Spleen (tissue), 11 donors: ENCODE measurements at regions not wholly inside any gene's neighbourhood (a gene's known extent, or its start where the extent isn't known, plus 50 kb on each side); places are given as distances from the start of the nearest gene placed in this dataset.

Source experiments
- DNase-seq: peaks from one replicate; pipeline ENCODE4 v3.0.0-alpha.2; 2020
- H3K27ac ChIP-seq, 8 donors: fragments of 200-600 bp; sonication (generic) in 7 of 8; 1 replicate in 4 of 8; 2 replicates in 4 of 8; pipeline versions ENCODE4 v1.5.0 to v1.8.0; 2016 to 2021; ENCODE audit warnings: inconsistent platforms in 4 of 8, mild to moderate bottlenecking in 4 of 8, moderate library complexity in 1 of 8
- H3K27me3 ChIP-seq, 7 donors: fragments of 200-600 bp; sonication (generic) in 6 of 7; replicated peaks in 1 of 7; 1 replicate in 4 of 7; 2 replicates in 3 of 7; pipeline versions ENCODE4 v1.5.0 to v1.8.0; 2016 to 2021; ENCODE audit warnings: inconsistent platforms in 3 of 7, mild to moderate bottlenecking in 1 of 7
- H3K36me3 ChIP-seq, 6 donors: fragments of 200-600 bp; sonication (generic) in 5 of 6; 1 replicate in 4 of 6; 2 replicates in 2 of 6; pipeline versions ENCODE4 v1.5.0 to v1.8.0; 2016 to 2021; ENCODE audit warnings: inconsistent platforms in 2 of 6
- H3K4me1 ChIP-seq, 6 donors: fragments of 200-600 bp; sonication (generic) in 5 of 6; 1 replicate in 3 of 6; 2 replicates in 3 of 6; pipeline versions ENCODE4 v1.5.0 to v1.8.0; 2016 to 2021; ENCODE audit warnings: inconsistent platforms in 3 of 6
- H3K4me3 ChIP-seq, 8 donors: fragments of 200-600 bp; sonication (generic) in 7 of 8; 1 replicate in 4 of 8; 2 replicates in 4 of 8; pipeline versions ENCODE4 v1.5.0 to v1.8.0; 2016 to 2021; ENCODE audit warnings: inconsistent platforms in 4 of 8, mild to moderate bottlenecking in 4 of 8, moderate library complexity in 2 of 8
- H3K9me3 ChIP-seq, 8 donors: fragments of 200-600 bp; sonication (generic) in 7 of 8; 1 replicate in 4 of 8; 2 replicates in 4 of 8; pipeline versions ENCODE4 v1.5.0 to v1.8.0; 2016 to 2021; ENCODE audit warnings: inconsistent platforms in 4 of 8
- POLR2A ChIP-seq, 3 donors: fragments of 450-650 bp; IDR thresholded peaks; one replicate each; pipeline ENCODE4 v1.5.1; 2017; ENCODE audit warnings: antibody characterized with exemption in 3 of 3, mild to moderate bottlenecking in 1 of 3
- POLR2AphosphoS5 ChIP-seq, 3 donors: sonication (generic); formaldehyde crosslinking; IDR thresholded peaks; one replicate each; pipeline ENCODE4 v1.5.1; 2017; ENCODE audit warnings: antibody characterized with exemption in 3 of 3
- WGBS, 5 donors: extraction: QIAGEN DNeasy Blood & Tissue Kit in 3 of 5; methylation state at CpG; one replicate each; pipeline versions ENCODE4 v1.1.5 to v1.1.7; 2013 to 2018; 5-methylcytosine and 5-hydroxymethylcytosine counted together
- intact Hi-C: fragments of 100-400 bp; cut with DNase I; formaldehyde crosslinking; loops from one replicate; pipeline ENCODE4 v1.15.0; 2023; ENCODE audit warnings: low total_unique reads
- TF ChIP-seq, protein P1 (sequence below), 11 experiments: fragments of 200-600 bp in 7 of 11; fragments of 450-650 bp in 4 of 11; sonication (generic) in 4 of 11; IDR thresholded peaks in 8 of 11; conservative IDR thresholded peaks in 3 of 11; 1 replicate in 7 of 11; 2 replicates in 4 of 11; pipeline versions ENCODE4 v1.4.0 to v1.8.0; 2016 to 2021; ENCODE audit warnings: antibody characterized with exemption in 11 of 11, inconsistent platforms in 4 of 11, mild to moderate bottlenecking in 1 of 11
- donor health status: healthy with polysubstance abuse.
- donor health status: DM: no; HTN: no; CAD: no; lungs with moderate emphysema.
- donor health status: DM: no; HTN: no; CAD: no.
- donor health status: Bipolar disorder and iron deficiency.
- donor health status: healthy.
- donor health status: DM: no; HTN: no; CAD: no.
- donor health status: DM: yes; HTN: yes; CAD: no.

DNA sequence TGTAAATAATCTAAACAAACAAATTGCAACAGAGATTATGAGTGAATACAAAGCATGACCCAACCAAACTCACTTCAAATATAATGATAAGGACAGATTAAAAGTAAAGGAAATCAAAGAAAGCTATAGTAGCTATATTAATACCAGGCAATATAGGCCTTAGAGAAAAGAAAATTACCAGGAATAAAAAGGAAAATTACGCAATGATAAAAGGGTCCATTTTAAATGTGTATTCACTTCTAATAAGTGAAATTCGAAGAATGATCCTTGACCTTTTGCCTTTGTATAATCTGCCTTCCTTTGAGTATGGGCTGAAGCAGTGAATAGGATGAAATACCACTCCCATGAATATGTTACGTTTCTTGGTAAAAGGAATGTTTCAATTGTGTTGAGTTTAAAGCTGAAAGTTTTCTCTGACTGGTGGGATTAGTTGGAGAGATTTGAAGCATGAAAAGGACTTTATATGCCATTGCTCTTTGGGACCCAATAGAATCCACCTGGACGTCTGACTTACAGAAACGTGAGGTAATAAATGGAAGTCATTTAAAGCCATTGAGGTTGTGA, 91.9 kb upstream of the HMGCLL1 start:
- H3K27me3 ChIP-seq: no peaks in the 10 kb centered on the region
- 71 to 79% (median 76%) methylated on average over 5 of the region's 5 CpGs for WGBS, 5 donors
- intact Hi-C loops: no loop called here

DNA sequence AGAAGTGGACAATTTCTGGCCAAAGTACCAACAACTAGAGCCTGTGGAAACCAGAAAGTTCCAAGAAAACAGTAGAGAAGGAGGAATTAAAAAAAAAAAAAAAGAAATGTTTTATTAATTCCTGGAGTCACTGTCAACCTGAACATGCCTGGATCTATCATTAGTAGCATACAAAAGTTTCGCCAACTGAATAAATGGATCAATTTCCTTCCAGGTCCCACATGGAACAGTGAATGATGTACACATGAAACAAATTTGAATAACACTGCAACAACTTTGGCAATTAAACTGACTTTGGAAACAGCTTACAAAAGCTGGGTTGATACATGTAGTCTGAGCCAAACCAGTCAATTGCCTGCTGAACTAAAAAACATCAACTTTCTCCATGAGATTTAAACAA, 90.0 kb upstream of the HMGCLL1 start:
- intact Hi-C loops: no loop called here
- WGBS, 5 donors: 91 to 97% (median 91%) methylated on average over 1 of the region's 1 CpG
- no peak for DNase-seq
- peaks cover 0 to 17% (median 2%) of the 10 kb centered on the region in 8 donors for H3K9me3 ChIP-seq
- H3K27me3 ChIP-seq: no peaks in the 10 kb centered on the region
- H3K4me3 ChIP-seq: no peak overlapping the region
- no peaks in the 10 kb centered on the region for H3K36me3 ChIP-seq
- H3K4me1 ChIP-seq: no peaks in the 10 kb centered on the region
- no peak overlapping the region for H3K27ac ChIP-seq
- no peak for TF ChIP-seq POLR2AphosphoS5 (IDR thresholded peaks at IDR 0.05)
- TF ChIP-seq POLR2A (IDR thresholded peaks at IDR 0.05): no peak
- TF ChIP-seq, protein P1, sequence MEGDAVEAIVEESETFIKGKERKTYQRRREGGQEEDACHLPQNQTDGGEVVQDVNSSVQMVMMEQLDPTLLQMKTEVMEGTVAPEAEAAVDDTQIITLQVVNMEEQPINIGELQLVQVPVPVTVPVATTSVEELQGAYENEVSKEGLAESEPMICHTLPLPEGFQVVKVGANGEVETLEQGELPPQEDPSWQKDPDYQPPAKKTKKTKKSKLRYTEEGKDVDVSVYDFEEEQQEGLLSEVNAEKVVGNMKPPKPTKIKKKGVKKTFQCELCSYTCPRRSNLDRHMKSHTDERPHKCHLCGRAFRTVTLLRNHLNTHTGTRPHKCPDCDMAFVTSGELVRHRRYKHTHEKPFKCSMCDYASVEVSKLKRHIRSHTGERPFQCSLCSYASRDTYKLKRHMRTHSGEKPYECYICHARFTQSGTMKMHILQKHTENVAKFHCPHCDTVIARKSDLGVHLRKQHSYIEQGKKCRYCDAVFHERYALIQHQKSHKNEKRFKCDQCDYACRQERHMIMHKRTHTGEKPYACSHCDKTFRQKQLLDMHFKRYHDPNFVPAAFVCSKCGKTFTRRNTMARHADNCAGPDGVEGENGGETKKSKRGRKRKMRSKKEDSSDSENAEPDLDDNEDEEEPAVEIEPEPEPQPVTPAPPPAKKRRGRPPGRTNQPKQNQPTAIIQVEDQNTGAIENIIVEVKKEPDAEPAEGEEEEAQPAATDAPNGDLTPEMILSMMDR (IDR thresholded peaks at IDR 0.05 in 8 of 11, conservative IDR thresholded peaks at IDR 0.05 in 3 of 11): no peak

More for the DNA sequence above, 91.9 kb upstream of the HMGCLL1 start:
- Histone ChIP-seq H3K36me3 (no peaks in the 10 kb centered on the region), H3K4me1 (no peaks in the 10 kb centered on the region), H3K9me3 (peaks cover 0 to 6% (median 0%) of the 10 kb centered on the region in 8 donors), H3K27ac (no peak overlapping the region), H3K4me3 (no peak overlapping the region)
- TF ChIP-seq POLR2AphosphoS5 (IDR thresholded peaks at IDR 0.05) (no peak), POLR2A (IDR thresholded peaks at IDR 0.05) (no peak)
- TF ChIP-seq, protein P1 (IDR thresholded peaks at IDR 0.05 in 8 of 11, conservative IDR thresholded peaks at IDR 0.05 in 3 of 11): no peak
- no peak for DNase-seq

DNA sequence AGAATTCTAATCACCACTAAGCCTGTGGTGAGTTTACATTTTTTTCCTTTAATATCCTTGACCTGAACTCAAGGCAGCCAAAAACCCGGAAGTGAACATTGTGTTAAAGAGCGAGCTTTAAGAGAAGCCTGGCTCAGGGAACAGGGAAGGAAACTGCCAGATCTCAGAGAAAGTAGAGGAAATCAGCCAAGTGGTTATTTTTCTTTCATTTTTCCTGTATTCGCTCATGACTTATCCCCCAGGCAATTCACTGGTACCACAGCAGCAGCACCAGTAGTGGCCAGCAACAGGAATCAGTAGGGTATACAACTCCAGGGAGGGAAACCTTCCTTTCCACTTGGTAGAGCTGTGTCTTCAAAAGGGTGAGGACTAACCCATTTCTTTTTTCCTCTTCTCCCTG, 89.6 kb upstream of the HMGCLL1 start:
- Histone ChIP-seq H3K4me3 (no peak overlapping the region), H3K27ac (no peak overlapping the region), H3K27me3 (no peaks in the 10 kb centered on the region), H3K4me1 (no peaks in the 10 kb centered on the region), H3K36me3 (no peaks in the 10 kb centered on the region), H3K9me3 (peaks cover 0 to 21% (median 6%) of the 10 kb centered on the region in 8 donors)
- TF ChIP-seq, protein P1 (IDR thresholded peaks at IDR 0.05 in 8 of 11, conservative IDR thresholded peaks at IDR 0.05 in 3 of 11): no peak
- TF ChIP-seq POLR2A (IDR thresholded peaks at IDR 0.05): no peak
- no peak for TF ChIP-seq POLR2AphosphoS5 (IDR thresholded peaks at IDR 0.05)
- WGBS, 5 donors: 29 to 54% (median 42%) methylated on average over 3 of the region's 3 CpGs
- DNase-seq: no peak
- intact Hi-C loops: no loop called here

DNA sequence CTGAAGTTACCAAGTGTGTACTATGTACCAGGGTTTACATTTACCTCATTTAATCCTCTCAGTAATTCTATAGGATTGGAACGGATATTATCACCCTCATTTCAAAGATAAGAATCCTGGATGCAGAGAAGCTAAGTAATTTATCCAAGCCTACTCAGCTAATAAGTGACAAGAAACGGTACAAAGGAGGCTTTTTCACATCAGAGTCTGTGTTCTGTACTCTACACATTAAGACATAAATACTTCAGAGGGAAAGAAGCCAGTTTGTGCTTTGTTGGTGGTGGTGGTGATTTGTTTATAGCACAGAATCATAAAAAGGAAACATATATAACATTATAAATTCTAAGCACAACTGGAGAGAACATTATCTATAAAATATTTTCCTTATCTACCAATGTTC, 88.3 kb upstream of the HMGCLL1 start:
- Histone ChIP-seq H3K4me1 (no peaks in the 10 kb centered on the region), H3K27ac (no peak overlapping the region), H3K9me3 (peaks cover 0 to 33% (median 16%) of the 10 kb centered on the region in 8 donors), H3K4me3 (no peak overlapping the region), H3K36me3 (no peaks in the 10 kb centered on the region), H3K27me3 (no peaks in the 10 kb centered on the region)
- intact Hi-C loops: no loop called here
- WGBS, 5 donors: 56 to 65% (median 63%) methylated on average over 2 of the region's 2 CpGs
- no peak for DNase-seq
- TF ChIP-seq POLR2A (IDR thresholded peaks at IDR 0.05) (no peak), POLR2AphosphoS5 (IDR thresholded peaks at IDR 0.05) (no peak)
- TF ChIP-seq, protein P1 (IDR thresholded peaks at IDR 0.05 in 8 of 11, conservative IDR thresholded peaks at IDR 0.05 in 3 of 11): no peak
